ENCODE measurements at regions not wholly inside any gene's neighbourhood (a gene's known extent, or its start where the extent isn't known, plus 50 kb on each side); places are given as distances from the start of the nearest gene placed in this dataset.

GRCh38 chr16:49216593-49216992 is 65.0 kb downstream of the CBLN1 start:
- no peak for DNase-seq

GRCh38 chr16:49213594-49213993 is 68.0 kb downstream of the CBLN1 start:
- no peak for DNase-seq

DNA sequence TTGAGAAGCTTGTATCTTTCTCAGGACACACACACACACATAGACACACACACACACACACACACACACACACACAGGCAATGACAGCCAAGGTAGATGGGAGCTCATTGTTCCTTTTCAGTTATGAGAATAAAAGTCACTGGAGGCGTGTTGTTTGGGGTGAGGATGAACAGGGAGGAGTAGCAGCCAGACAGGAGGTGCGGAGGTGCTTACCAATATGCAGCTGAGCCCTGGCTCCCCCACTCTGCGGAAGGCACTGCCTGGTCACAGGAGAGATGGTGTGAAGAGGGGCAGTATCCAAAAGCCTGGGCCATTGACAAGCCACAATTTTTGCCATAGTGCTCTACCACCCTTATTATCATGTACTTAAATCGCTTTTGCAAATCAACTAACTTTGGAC is 77.4 kb downstream of the CBLN1 start:
- no peak for DNase-seq

GRCh38 chr16:49203361-49203760 is 78.3 kb downstream of the CBLN1 start:
- DNase-seq = no peak

DNA sequence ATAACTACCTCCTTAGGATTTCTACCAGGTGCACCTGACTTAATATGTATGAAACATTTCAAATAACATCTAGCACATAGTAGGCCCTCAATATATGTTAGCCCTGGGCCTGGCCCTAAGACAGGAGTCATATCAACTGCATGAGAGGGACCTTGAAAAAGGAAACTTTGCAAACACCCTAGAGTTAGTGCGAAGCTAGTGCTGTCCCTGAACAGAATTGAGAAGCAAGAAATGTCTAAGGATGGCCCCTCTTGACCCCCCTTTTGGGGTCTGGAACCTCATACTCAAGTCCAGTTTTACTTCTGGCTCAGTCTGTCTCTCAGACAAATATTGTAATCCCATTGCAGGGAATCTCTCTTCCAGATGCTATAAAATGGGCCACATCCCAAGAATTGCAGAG is 80.5 kb downstream of the CBLN1 start:
- DNase-seq = no peak

DNA sequence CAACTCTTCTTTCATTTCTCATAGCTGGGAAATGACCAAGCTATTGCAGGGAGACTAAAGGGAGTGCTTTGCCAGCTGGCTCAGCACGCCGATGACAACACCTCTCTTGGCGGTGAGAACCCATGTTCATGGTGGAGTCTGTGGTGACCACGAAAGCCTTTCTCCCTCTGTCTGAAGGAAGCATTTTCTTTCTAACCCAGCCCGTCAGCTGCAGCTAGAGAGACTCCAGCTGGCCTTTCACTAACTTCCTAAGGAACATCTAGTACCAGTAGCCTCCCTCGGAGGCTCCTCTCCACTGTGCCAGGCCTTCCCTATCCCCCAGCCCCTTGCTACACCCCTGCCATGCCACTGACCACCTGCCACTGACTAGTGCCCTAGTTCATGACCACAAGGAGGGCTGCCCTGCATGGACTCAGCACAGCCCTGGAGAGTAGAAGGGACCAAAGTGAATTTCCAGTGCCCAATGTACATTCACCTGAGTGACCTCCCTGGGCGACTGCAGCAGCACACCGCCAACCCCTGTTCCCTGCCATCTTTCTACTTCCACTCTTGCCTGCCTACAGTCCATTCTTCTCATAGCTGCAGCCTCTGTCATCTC is 81.3 kb downstream of the CBLN1 start:
- no peak for DNase-seq

- no peak for DNase-seq
Observed at GRCh38 chr16:49195237-49195548, 86.4 kb downstream of the CBLN1 start.

GRCh38 chr16:49194537-49195236 is 87.0 kb downstream of the CBLN1 start:
- no peak for DNase-seq

- DNase-seq = no peak
Observed at GRCh38 chr16:49193596-49193995, 88.0 kb downstream of the CBLN1 start.

- DNase-seq = no peak
Observed at GRCh38 chr16:49189286-49189685, 92.4 kb downstream of the CBLN1 start.

- peak; percentile 9 for DNase-seq
Observed at GRCh38 chr16:49183911-49184310, 97.7 kb downstream of the CBLN1 start.

DNA sequence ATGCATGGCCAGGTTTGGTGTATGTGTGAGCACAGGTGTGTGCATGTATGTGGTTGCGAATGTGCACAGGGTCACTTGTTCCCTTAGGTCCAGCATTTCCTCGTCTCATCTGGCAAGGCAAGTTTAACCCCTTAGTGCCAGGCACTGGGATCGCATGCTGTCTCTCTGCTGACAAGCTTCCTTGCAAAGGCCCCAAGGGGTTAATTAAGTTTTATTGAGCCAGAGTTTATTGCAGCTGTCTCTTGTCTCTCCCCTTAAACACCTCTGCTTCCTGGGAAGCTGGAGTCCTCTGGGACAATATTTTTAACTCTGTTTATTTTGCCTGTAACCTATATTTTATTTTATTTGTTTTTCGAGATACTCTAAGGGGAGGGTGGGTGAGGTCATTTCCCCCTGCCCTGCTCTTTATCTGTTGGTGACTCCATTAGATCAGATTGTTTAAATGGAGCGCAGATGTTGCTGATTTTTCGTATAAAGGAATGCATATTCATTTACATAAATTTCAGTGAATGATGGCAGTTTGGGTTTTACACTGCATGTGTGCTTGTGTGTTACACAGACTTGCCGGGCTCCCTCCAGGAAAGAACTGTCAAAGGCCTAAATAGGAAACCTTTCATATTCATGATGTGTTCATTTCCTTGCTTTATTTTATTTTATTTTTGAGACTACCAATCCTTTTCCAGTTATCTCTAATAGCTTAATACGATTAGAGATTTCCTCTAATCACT is 99.7 kb downstream of the CBLN1 start:
- no peak for DNase-seq

DNA sequence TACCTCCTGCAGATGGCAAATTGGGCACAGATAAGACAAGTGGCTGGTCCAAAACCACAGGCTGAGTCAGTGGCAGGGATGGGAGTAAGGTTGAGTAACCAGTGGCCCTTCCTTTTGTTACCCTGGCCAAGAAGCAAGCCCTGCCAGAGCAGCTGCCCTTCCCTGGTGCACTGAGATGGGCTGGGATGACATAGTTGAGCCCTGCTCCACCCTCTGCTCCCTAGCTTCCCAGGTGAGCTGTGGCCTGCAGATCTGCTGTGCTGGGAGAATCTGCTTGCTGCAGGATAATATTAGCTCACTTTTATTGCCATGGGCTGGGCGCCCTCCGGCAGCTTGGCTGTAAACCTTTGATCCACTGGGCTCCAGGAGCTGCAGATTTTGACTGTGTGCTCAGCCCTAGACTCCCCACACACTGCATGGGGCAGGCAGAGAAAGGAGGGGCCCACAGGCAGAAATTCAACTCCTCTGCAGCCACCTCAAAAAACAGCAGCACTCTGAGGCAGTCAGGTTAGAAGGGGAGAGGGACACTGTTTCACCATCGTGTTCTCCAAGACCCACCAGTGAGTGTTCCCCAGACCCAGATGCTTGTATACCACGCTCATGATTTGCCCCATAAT is 101.8 kb downstream of the CBLN1 start:
- no peak for DNase-seq

DNA sequence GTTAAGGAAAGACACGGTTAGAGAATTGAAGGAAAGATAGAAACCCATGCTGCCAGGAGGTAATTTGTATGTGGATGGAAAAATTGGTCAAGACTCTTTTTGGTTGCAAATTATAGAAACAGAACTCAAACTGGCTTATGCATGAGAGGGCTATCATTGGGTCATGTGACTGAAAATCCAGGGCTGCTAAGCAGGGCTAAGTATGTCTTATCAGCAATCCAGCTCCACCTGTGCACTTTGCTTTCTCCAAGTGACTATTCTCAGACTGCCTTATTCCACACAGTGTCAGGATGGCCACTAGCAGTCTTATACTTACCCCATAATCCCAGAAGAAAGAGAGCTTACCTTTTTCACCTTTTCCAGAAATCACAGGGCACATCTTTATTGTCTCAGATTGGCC is 113.5 kb downstream of the CBLN1 start:
- DNase-seq = no peak

GRCh38 chr16:49165025-49165424 is 116.6 kb downstream of the CBLN1 start:
- DNase-seq = no peak

DNA sequence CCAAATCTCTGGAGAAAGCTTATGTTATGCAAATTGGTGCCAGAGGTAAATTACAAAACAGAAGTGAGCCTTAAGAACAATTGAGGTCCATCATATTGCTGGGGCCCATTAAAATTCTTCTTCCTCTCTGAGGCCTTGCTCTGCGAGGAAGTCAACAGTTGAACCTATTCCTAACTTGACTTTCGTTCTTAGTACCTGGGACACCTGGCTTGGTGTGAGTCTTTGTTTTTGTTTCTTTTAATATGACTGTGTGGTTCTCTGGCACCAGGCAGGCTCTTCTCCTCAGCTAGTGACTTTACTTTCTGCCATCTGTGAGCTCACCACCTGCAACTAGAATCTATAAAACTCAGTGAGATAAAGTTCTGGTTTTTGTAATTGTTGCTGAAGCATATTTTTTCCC is 120.4 kb downstream of the CBLN1 start:
- no peak for DNase-seq

GRCh38 chr16:49158029-49158642 is 123.5 kb downstream of the CBLN1 start:
- DNase-seq = no peak

DNA sequence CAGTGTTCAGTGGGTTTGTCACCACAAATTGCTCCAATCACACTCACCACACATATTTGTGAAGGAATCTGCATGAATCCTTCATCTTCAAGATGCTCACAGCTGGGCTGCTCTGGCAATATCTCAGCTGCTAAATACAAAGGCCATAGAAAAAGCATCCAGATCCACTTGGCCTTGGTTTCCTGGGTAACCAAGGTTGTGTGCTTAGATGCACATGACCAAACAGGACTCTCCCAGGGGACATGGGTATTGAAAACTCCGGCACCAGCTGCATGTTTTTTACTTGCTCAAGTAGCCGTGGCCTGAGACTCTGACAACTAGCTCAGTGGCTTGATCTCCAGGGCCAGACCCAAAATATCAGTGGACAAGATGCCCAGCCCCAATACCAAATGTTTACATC is 131.3 kb downstream of the CBLN1 start:
- DNase-seq = peak; percentile 69

GRCh38 chr16:49148410-49148809 is 133.2 kb downstream of the CBLN1 start:
- DNase-seq = peak; percentile 46

GRCh38 chr16:49140618-49141017 is 141.0 kb downstream of the CBLN1 start:
- DNase-seq = no peak

DNA sequence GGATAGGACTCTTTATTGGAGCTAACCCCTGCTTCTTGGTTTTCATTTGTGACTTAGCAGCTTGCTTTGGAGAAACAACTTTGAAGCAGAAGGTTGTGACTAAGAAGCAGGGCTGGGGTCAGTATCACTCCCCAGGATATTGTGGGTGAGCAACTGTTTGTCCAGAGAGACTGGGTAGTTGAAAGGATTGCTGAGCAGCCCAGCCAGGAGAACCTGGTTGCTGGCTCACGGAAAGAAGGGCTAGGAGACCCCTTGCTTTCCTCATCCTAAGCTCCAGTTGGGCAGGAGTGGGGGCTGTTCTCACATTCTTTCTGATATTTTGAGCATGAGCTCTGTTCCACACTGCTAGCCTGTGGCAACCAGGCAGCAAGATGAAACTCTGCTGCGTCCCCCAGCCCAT is 151.2 kb downstream of the CBLN1 start:
- no peak for DNase-seq

GRCh38 chr16:49129935-49130334 is 151.7 kb downstream of the CBLN1 start:
- DNase-seq = no peak

- DNase-seq = no peak
Observed at GRCh38 chr16:49128740-49129139, 152.9 kb downstream of the CBLN1 start.

DNA sequence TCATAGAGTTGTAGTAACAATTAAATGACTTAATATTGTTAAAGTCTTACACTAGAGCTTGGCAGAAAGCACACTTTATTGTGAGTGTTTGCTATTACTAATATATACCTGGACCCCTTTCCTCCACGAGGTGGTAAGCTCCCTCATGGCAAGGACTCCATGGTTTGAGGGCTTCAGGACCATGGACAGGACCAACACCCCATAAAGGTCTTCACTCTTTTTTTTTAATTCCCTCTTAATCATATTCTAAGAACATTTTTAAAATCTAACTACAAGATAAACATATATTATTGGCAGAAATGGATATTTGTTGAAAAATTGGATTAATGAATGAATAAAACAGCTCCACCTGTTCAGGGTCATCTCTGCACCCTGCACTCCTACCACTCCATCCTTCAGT is 154.5 kb downstream of the CBLN1 start:
- DNase-seq = no peak
